ENCODE measurements at regions not wholly inside any gene's neighbourhood (a gene's known extent, or its start where the extent isn't known, plus 50 kb on each side); places are given as distances from the start of the nearest gene placed in this dataset.

DNA sequence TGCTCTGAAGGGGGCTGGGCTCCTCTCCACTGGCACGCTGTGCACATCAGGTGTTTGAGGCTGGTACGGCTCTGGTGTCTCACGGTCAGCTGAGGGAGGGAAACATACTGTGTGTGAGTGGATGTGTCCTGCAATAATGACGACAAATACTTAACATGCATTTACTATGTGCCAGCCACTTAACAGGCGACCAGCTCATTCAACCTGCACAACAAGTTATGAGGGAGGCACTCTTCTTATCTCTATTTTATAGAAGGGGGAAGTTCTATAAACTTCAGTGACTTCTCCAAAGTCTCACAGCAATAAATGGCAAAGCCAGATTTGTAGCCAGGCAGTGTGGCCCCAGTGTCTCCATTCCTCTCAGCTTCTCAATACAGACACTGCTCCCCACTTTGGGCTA is 83.1 kb upstream of the LINGO1 start:
- H3K27ac ChIP-seq, result no peak overlapping the region
- peaks cover 15% of the 10 kb centered on the region for H3K27me3 ChIP-seq
- no peaks in the 10 kb centered on the region for H3K36me3 ChIP-seq
- no peak overlapping the region for H3K4me3 ChIP-seq
- intact Hi-C loops (cut with DNase I), result no loop called here
- no peaks in the 10 kb centered on the region for H3K4me1 ChIP-seq
- DNase-seq (no peak), ATAC-seq (no peak)
- no peaks in the 10 kb centered on the region for H3K9me3 ChIP-seq
- TF ChIP-seq, protein P1, sequence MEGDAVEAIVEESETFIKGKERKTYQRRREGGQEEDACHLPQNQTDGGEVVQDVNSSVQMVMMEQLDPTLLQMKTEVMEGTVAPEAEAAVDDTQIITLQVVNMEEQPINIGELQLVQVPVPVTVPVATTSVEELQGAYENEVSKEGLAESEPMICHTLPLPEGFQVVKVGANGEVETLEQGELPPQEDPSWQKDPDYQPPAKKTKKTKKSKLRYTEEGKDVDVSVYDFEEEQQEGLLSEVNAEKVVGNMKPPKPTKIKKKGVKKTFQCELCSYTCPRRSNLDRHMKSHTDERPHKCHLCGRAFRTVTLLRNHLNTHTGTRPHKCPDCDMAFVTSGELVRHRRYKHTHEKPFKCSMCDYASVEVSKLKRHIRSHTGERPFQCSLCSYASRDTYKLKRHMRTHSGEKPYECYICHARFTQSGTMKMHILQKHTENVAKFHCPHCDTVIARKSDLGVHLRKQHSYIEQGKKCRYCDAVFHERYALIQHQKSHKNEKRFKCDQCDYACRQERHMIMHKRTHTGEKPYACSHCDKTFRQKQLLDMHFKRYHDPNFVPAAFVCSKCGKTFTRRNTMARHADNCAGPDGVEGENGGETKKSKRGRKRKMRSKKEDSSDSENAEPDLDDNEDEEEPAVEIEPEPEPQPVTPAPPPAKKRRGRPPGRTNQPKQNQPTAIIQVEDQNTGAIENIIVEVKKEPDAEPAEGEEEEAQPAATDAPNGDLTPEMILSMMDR (IDR thresholded peaks at IDR 0.05), result no peak

DNA sequence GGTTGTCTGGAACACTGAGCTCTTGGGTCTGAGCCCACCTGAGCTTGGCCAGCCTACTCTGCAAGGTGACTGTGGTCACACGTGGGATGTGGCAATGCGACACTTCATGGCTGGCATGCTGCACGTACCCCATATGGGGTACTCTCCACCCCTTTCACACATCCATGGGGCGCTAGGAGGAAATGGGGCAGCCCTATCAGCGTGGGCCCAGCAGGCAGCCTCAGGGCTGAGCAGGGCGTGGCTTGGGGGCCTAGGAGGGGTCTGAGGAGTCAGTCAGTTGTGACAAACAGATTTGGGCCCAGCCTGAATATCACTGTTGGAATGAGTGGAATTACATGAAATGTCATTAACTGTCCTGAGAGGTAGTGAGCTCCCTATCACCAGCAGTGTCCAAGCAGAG is 82.3 kb upstream of the LINGO1 start:
- ATAC-seq, result no peak

DNA sequence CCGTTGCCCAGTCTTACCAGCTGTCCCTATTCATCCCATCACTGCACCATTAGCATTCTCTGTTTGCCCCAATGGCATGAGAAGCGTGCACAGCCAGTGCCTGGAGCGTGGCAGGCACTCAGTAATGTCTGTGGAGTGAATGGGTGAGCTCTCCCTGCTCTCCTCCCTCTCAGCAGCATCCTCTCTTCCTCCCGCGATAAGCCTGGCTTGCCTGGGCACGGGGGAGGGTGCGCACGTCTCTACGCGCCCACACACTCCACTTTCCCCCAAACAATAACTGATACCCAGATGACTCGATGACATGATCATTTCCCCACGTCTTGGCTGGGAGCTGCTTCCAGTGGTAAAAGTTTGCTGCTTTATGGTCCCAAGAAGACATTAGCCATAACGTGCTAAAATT is 81.8 kb upstream of the LINGO1 start:
- H3K9me3 ChIP-seq, result no peaks in the 10 kb centered on the region
- H3K27ac ChIP-seq, result no peak overlapping the region
- H3K36me3 ChIP-seq, result no peaks in the 10 kb centered on the region
- TF ChIP-seq, protein P1 (IDR thresholded peaks at IDR 0.05), result no peak
- no peak for ATAC-seq
- H3K27me3 ChIP-seq, result peaks cover 15% of the 10 kb centered on the region
- H3K4me3 ChIP-seq, result no peak overlapping the region
- no peaks in the 10 kb centered on the region for H3K4me1 ChIP-seq
- DNase-seq, result no peak
- intact Hi-C loops (cut with DNase I), result no loop called here

More for the DNA sequence above, 82.3 kb upstream of the LINGO1 start:
- no peaks in the 10 kb centered on the region for H3K4me1 ChIP-seq
- no peaks in the 10 kb centered on the region for H3K36me3 ChIP-seq
- intact Hi-C loops (cut with DNase I), result no loop called here
- no peaks in the 10 kb centered on the region for H3K9me3 ChIP-seq
- TF ChIP-seq, protein P1 (IDR thresholded peaks at IDR 0.05), result no peak
- no peak overlapping the region for H3K4me3 ChIP-seq
- no peak for DNase-seq
- H3K27me3 ChIP-seq, result peaks cover 15% of the 10 kb centered on the region
- no peak overlapping the region for H3K27ac ChIP-seq

DNA sequence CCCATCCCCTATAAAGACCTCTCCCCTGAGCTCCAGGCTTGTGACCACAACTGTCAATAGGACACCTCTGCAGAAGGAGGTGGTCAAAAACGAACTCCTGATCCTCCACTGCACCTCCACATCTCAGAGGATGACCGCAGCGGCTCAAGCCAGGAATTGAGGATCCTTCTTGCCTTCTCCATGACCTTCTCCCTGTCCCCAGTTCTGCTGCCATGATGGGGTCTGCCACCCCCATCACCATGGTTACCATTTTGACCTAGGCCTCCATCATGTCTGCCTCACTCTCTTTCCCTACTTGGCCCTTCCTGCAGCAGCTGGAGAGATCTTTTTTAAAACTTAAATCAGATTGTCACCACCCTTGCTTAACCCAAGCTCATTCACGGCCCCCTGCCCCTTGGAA is 81.3 kb upstream of the LINGO1 start:
- Histone ChIP-seq H3K4me3 (no peak overlapping the region), H3K36me3 (no peaks in the 10 kb centered on the region), H3K4me1 (no peaks in the 10 kb centered on the region), H3K27ac (no peak overlapping the region), H3K27me3 (peaks cover 15% of the 10 kb centered on the region), H3K9me3 (no peaks in the 10 kb centered on the region)
- DNase-seq (no peak), ATAC-seq (no peak)
- TF ChIP-seq, protein P1 (IDR thresholded peaks at IDR 0.05), result no peak
- intact Hi-C loops (cut with DNase I), result no loop called here

DNA sequence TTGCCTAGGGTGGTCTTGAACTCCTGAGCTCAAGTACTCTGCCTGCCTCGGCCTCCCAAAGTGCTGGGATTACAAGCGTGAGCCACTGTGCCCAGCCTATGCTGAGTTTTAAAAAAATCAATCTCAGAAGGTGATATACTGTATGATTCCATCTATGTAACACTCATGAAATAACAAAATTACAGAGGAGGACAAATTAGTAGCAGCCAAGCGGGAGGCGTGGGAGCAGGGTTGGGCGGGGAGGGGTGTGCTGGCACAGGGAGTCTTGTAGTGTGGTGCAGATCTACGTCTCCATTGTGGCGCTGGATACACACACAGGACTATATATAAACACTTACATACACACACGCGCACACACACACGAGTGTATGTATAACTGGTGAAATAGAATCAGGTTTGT is 80.6 kb upstream of the LINGO1 start:
- Histone ChIP-seq H3K9me3 (no peaks in the 10 kb centered on the region), H3K36me3 (no peaks in the 10 kb centered on the region), H3K27ac (no peak overlapping the region), H3K4me1 (no peaks in the 10 kb centered on the region), H3K4me3 (no peak overlapping the region), H3K27me3 (peaks cover 15% of the 10 kb centered on the region)
- ATAC-seq (no peak), DNase-seq (no peak)
- TF ChIP-seq, protein P1 (IDR thresholded peaks at IDR 0.05), result no peak
- intact Hi-C loops (cut with DNase I), result no loop called here

DNA sequence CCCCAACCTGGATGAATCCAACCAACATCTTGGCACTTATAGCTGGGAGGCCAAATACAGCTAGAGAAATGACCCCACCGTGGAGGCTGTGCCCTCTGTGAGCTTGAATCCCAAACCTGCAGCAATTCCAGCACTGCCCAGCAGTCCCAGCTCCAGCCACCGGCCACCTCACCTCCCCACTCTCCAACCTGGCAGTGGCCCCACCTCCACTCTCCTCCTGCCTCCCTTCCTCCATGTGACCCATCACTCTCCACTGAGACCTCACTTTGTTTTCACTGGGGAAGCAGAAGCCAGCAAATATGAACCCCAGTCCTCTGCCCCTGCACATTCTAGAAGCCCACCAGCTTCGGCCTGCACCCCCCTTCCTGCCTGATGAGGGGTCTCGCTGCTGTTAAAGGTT is 79.7 kb upstream of the LINGO1 start:
- intact Hi-C loops (cut with DNase I), result no loop called here
- no peak overlapping the region for H3K4me3 ChIP-seq

More for the DNA sequence above, 79.7 kb upstream of the LINGO1 start:
- no peak overlapping the region for H3K27ac ChIP-seq
- DNase-seq, result no peak
- H3K36me3 ChIP-seq, result no peaks in the 10 kb centered on the region
- ATAC-seq, result no peak
- TF ChIP-seq, protein P1 (IDR thresholded peaks at IDR 0.05), result no peak
- no peaks in the 10 kb centered on the region for H3K4me1 ChIP-seq
- no peaks in the 10 kb centered on the region for H3K9me3 ChIP-seq
- H3K27me3 ChIP-seq, result peaks cover 12% of the 10 kb centered on the region
